Left ventricle myocardium inferior (tissue), 1 donor: ENCODE measurements at regions not wholly inside any gene's neighbourhood (a gene's known extent, or its start where the extent isn't known, plus 50 kb on each side); places are given as distances from the start of the nearest gene placed in this dataset.
"Not testable (repeated sequence)": the region's sequence is repeated elsewhere in the genome, so short reads cannot be mapped to it uniquely, and the experiment has no call there.

Source experiments
- DNase-seq: peaks from one replicate; pipeline ENCODE4 v3.0.0-alpha.2; 2020
- H3K27ac ChIP-seq: fragments of 200-600 bp; replicated peaks from 2 replicates; pipeline ENCODE4 v1.8.0; 2021
- H3K27me3 ChIP-seq: fragments of 200-600 bp; 2 replicates; pipeline ENCODE4 v1.8.0; 2021; ENCODE audit warnings: low read depth
- H3K36me3 ChIP-seq: fragments of 200-600 bp; 2 replicates; pipeline ENCODE4 v1.8.0; 2021
- H3K4me1 ChIP-seq: fragments of 200-600 bp; 2 replicates; pipeline ENCODE4 v1.8.0; 2021
- H3K4me3 ChIP-seq: fragments of 200-600 bp; 2 replicates; pipeline ENCODE4 v1.8.0; 2021; ENCODE audit warnings: mild to moderate bottlenecking, moderate library complexity
- H3K9me3 ChIP-seq: fragments of 200-600 bp; replicated peaks from 2 replicates; pipeline ENCODE4 v1.8.0; 2021
- CTCF ChIP-seq: fragments of 200-600 bp; IDR thresholded peaks from 2 replicates; pipeline ENCODE4 v1.8.0; 2021; ENCODE audit warnings: antibody characterized with exemption, mild to moderate bottlenecking, borderline replicate concordance
- intact Hi-C: fragments of 100-400 bp; cut with micrococcal nuclease; formaldehyde crosslinking; loops from one replicate; pipeline ENCODE4 v1.11.0; 2022
- donor health status: DM: no; HTN: yes; CAD: no; lungs with severe emphysema.

GRCh38 chr5:119968690-119969089 is 339.3 kb downstream of the FAM170A start:
- Histone ChIP-seq H3K4me1 (no peaks in the 10 kb centered on the region), H3K27ac (peak overlapping the region; percentile 27), H3K27me3 (no peaks in the 10 kb centered on the region), H3K4me3 (no peak overlapping the region), H3K36me3 (no peaks in the 10 kb centered on the region), H3K9me3 (peaks cover 30% of the 10 kb centered on the region)
- intact Hi-C loops = no loop called here
- no peak for TF ChIP-seq CTCF
- DNase-seq = no peak

- H3K4me1 ChIP-seq, H3K27me3 ChIP-seq, H3K36me3 ChIP-seq, intact Hi-C loops, DNase-seq, H3K27ac ChIP-seq, H3K4me3 ChIP-seq: not testable (repeated sequence)
- H3K9me3 ChIP-seq = peaks cover 28% of the 10 kb centered on the region
Observed at GRCh38 chr5:119987077-119987476, 357.7 kb downstream of the FAM170A start.

DNA sequence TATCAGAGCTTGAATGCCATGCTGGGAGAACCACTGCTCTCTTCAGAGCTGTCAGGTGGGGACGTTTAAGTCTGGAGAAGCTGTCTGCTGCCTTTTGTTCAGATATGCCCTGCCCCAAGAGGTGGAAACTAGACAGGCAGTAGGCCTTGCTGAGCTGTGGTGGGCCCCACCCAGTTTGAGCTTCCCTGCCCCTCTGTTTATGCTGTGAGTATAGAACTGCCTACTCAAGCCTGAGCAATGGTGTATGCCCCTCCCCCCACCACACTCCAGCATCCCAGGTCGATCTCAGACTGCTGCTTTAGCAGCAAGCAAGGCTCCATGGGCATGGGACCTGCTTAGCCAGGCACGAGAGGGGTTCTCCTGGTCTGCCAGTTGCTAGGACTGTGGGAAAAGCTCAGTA is 362.3 kb downstream of the FAM170A start:
- Histone ChIP-seq H3K36me3 (no peaks in the 10 kb centered on the region), H3K4me1 (no peaks in the 10 kb centered on the region), H3K4me3 (no peak overlapping the region), H3K9me3 (peaks cover 16% of the 10 kb centered on the region), H3K27ac (no peak overlapping the region), H3K27me3 (no peaks in the 10 kb centered on the region)
- intact Hi-C loops = no loop called here
- TF ChIP-seq CTCF = no peak
- DNase-seq = no peak

- intact Hi-C loops = no loop called here
- Histone ChIP-seq H3K36me3 (no peaks in the 10 kb centered on the region), H3K4me1 (no peaks in the 10 kb centered on the region), H3K27ac (no peak overlapping the region), H3K4me3 (no peak overlapping the region), H3K27me3 (no peaks in the 10 kb centered on the region), H3K9me3 (no peaks in the 10 kb centered on the region)
- no peak for DNase-seq
- no peak for TF ChIP-seq CTCF
Observed at GRCh38 chr5:119996128-119996527, 366.8 kb downstream of the FAM170A start.

GRCh38 chr5:120007598-120007997 is 378.2 kb downstream of the FAM170A start:
- no peak overlapping the region for H3K27ac ChIP-seq
- H3K4me1 ChIP-seq = no peaks in the 10 kb centered on the region
- no peaks in the 10 kb centered on the region for H3K9me3 ChIP-seq
- no peak overlapping the region for H3K4me3 ChIP-seq
- no peak for DNase-seq
- TF ChIP-seq CTCF = no peak
- intact Hi-C loops = no loop called here
- H3K36me3 ChIP-seq = no peaks in the 10 kb centered on the region
- no peaks in the 10 kb centered on the region for H3K27me3 ChIP-seq

- Histone ChIP-seq H3K9me3 (no peaks in the 10 kb centered on the region), H3K36me3 (no peaks in the 10 kb centered on the region), H3K27me3 (no peaks in the 10 kb centered on the region), H3K4me1 (peaks cover 8% of the 10 kb centered on the region), H3K4me3 (no peak overlapping the region), H3K27ac (no peak overlapping the region)
- DNase-seq = no peak
- intact Hi-C loops = no loop called here
- TF ChIP-seq CTCF = no peak
Observed at GRCh38 chr5:120012431-120012830, 383.1 kb downstream of the FAM170A start.
